Inferior parietal cortex (tissue), 1 donor: ENCODE measurements at regions not wholly inside any gene's neighbourhood (a gene's known extent, or its start where the extent isn't known, plus 50 kb on each side); places are given as distances from the start of the nearest gene placed in this dataset.

Experiments used
- DNase-seq: peaks from one replicate; pipeline ENCODE4 v3.0.0-alpha.2; 2016; ENCODE audit errors: extremely low spot score

DNA sequence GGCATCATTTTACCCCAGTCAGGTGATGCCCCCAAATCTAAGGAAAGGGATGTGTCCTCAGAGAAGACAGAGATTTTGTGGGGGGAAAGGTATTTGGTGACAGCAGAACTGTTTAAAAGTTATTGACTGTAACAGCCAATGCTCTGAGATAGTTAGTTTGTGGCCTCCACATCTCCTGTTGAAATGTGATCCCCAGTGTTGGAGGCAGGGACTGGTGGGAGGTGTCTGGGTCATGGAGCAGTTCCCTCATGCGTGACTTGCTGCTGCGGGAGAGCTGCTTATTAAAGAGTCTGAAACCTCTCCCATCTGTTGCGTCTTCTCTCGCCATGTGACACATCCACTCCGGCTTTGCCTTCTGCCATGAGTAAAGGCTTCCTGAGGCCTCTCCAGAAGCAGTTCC, 282.8 kb upstream of the FOXQ1 start:
- DNase-seq: no peak

DNA sequence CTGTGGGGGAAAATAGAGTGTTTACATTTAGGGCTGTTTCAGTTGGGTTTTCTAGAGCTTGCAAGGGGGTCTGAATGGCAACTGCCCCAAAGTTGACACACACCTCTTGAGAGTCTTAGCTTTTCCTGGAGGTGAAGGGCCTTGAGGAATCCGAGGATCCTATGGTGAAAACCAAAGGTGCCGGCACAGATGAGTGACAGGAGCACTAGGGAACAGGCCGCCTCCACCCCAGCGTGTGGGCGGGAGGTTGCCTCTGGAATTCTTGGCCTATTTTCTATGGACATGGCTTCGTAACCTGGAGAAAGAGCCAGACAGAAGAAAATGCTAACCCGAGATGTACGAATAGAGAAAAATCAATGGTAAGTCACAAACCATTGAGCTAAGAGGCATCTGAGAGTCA, 283.2 kb upstream of the FOXQ1 start:
- DNase-seq: no peak

- DNase-seq: no peak
Observed at GRCh38 chr6:1027795-1028569, 283.9 kb upstream of the FOXQ1 start.

DNA sequence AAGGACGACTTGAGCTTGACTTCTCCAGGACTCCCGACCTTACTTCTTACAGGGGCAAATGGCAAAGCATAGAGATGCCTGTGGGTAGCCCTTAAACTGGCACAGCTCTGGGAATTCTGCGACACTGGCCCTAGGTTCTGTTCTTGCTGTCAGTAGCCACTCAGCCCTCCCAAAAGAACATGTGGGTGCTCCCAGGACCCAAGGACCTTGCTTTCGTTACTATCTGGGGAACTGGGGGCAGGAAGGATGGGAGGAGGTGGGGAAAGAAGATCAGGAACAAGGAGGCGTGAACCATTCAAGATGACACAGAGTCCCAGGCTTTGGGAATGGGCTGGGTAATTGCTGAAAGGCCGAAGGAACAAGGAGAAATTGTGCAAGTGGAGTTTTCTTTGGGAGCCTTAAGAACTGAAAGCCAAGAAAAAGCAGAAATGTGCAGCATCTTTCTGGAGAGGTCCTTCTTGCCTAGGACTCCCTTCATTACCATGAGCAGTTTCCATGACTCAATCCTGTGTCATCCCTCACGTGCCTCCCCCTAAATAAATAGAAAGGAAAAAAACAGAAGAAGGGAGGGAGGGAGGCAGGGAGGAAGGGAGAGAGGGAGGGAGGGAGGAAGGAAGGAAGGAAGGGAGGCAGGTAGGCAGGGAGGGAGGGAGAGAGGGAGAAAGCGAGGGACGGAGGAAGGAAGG, 284.6 kb upstream of the FOXQ1 start:
- DNase-seq: no peak

GRCh38 chr6:1025821-1026220, 286.1 kb upstream of the FOXQ1 start:
- DNase-seq: no peak

- no peak for DNase-seq
Observed at GRCh38 chr6:1024587-1024986, 287.3 kb upstream of the FOXQ1 start.

GRCh38 chr6:1024161-1024560, 287.7 kb upstream of the FOXQ1 start:
- DNase-seq: no peak

GRCh38 chr6:1023229-1023628, 288.7 kb upstream of the FOXQ1 start:
- DNase-seq: no peak

DNA sequence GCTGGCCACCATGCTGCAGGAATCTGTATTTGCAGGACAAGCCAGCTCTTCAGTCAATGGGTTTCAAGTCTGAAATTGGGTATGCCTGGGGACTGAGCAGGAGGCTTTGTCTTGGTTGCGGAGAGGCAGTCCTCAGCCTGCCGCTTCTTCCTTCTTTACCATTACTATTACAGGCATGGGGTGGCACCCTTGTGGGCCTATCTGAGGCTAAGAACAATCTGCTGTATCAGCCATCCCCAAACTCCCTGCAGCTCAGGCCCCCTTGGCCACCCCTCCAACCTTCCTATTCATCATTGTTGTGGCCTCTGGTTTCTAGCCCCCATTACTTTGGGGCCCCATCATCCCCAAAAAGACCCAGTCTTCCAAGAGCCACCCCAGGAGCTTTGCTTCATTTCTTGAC, 289.2 kb upstream of the FOXQ1 start:
- DNase-seq: no peak

- DNase-seq: no peak
Observed at GRCh38 chr6:1020837-1021236, 291.1 kb upstream of the FOXQ1 start.

DNA sequence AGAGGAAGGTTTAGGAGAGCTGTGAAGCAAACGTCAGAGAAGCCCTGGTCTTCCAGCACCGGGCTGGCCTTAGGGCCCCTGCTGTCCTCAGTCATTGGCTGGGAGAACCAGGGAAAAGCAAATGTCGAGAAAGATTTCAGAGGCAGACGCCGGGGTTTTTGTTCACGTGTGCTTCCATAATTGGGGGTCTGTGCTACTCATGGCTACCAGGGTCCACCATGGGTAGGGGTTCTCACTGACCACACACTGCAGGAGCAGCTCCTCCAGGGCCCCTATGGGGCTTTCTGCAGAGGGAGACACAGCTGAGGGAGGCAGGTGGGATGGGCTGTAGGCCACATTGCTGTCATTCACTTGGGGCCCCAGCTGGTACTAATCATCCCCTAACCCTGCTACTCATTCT, 291.8 kb upstream of the FOXQ1 start:
- no peak for DNase-seq

DNA sequence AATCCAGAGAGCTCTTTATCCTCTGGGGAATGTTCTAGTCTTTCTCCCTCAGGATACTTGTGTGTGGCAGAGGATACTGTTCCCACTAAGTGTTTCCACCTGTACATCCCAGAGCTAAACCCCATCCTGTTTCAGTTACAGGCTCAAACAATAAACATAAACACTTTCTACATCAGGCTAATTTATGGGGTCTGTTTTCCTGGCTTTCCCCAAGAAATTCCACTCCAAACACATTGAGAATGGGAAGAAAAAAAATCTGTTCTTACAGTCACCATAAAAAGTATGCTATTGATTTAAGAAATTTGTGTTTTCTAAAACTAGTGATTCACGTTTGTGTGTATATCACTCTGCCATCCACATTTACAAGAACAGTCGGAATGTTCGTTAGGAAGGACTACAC, 293.9 kb upstream of the FOXQ1 start:
- no peak for DNase-seq

- DNase-seq: no peak
Observed at GRCh38 chr6:1016329-1017302, 295.3 kb upstream of the FOXQ1 start.

DNA sequence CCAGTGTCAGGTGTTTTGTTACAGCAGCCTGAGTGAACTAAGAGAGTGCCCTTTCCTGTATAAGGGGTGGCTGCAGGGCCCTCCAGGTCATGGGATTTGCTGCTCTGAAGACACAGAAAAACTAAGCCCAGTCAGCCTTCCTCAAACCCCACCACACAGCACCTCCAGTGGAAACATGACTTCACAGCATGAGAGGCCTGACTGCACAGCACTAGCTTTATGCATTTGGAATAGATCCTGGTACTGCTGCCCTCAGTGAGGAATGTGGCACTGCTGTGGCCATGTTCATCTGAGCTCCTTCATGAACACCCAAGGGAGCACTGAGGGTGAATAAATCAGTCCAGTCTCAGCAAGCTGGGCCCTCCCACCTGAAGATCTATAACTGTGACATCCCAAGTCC, 296.1 kb upstream of the FOXQ1 start:
- DNase-seq: no peak

GRCh38 chr6:1014431-1014807, 297.5 kb upstream of the FOXQ1 start:
- no peak for DNase-seq

DNA sequence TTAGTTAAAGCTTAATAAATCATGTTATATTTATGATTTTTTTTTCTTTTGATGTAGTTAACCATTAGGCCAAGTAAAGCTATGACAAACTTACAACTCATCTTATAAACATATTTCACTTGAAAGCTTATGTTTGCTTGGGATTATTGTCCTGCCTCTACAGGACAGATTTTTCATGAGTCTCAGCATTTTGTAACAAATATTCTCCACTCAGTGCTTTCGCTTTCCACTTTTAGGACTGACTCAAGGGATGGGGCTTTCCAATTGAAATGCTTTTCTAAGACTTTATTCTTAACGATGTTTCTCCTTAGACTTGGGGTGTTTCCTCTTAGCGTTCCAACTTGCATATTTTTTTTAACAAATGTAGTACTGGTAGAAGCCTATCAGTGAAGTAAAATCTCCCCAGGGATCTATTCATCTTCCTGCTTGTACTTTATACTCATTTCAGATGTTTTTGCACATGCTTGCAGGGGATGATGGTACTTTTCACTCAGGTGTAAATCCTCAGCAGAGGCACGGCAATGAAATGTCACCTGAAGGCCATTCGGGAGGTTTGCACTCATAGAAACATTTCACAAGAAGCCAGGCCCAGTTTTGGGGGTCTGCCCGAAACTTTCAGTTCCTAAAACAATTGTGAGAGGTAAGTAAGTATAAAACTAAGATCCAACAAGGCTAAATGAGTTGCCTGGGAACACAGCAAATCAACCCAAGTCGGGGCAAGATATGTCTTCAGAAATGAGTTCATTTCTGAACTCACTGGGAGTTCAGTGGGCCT, 298.1 kb upstream of the FOXQ1 start:
- DNase-seq: no peak

DNA sequence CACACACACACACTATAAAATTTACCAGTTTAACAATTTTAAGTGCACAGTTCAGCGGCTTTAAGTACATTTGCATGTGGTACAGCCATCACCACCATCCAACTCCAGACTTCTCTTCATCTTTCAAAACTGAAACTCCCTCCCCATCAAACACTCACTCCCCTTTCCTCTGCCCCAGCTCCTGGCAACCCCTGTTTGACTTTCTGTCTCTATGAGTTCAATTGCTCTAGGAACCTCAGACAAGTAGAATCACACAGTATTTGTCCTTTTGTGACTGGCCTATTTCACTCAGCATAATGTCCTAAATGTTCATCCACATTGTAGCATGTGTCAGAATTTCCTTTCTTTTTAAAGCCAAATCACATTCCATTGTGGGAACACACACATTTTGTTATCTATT, 302.8 kb upstream of the FOXQ1 start:
- no peak for DNase-seq

DNA sequence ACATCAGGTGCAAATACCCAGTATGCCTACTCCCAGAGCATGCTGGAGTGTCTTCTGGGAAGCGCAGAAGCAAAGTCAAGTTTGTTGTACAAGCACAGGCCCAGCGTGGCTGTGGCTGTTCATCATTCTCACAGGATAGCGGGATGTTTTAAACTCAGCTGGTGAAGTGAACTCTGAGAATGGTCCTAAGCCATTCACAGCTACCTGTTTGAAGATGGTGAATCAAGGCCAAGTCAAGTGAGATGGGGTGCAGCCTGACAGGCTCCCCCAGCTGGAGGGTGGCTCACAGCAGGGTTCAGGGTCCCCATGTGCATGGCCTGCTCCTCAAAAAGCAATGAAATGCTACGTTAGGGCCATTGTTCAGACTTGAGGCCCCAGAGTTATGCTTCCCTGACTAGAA, 304.7 kb upstream of the FOXQ1 start:
- no peak for DNase-seq

DNA sequence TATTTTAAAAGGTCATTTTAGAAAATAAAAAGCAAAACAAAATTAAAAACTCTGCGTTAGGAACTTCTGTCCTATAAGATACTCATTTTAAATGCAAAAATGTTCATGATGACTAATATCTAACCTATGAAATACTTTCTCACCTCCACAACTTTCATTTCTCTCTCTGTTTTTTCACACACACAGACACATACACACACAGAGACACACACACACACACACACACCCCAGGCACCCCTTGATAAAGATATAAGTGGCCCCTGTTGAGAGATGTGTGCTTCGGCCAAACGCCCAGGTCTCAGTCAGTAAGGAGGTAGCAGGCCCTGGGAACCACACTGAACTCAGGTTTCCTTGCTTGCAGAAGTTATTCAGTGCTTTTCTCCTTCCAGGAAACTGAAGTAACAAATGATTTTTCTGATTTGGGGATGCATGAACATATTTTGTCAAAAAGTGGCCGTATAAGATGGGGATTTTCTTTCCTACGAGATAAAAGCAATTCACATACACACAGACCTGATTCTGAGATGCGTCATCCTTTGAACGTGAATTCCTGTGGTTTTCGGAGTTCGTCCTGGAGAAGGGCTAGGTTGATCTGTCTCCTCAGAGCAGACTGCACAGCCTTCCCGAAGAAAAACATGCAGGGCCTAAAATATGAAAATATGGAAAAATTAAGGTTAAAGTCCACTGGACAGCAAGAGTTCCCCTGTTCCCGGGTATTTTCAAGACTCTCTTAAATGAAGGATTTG, 306.8 kb upstream of the FOXQ1 start:
- no peak for DNase-seq

- DNase-seq: no peak
Observed at GRCh38 chr6:1003394-1004160, 308.3 kb upstream of the FOXQ1 start.
